ENCODE measurements at regions not wholly inside any gene's neighbourhood (a gene's known extent, or its start where the extent isn't known, plus 50 kb on each side); places are given as distances from the start of the nearest gene placed in this dataset.
A peak's percentile ranks its signal among the peaks of the same experiment; 100 is the strongest.

- no peaks in the 10 kb centered on the region for H4K20me1 ChIP-seq (ENCODE audit: control insufficient read depth, insufficient read depth, low read length, poor library complexity, severe bottlenecking)
- Mint-ChIP-seq H3K27ac (peak overlapping the region; percentile 83), H3K9me3 (ENCODE audit: insufficient read depth) (no peaks in the 10 kb centered on the region), H3K27me3 (no peaks in the 10 kb centered on the region), H3K4me3 (peak overlapping the region; percentile 73), H3K4me1 (peaks cover 29% of the 10 kb centered on the region)
- H3K36me3 ChIP-seq (replicated peaks in 1 of 2; ENCODE audit: control extremely low read depth in 1 of 2, control insufficient read depth in 1 of 2, extremely low read depth in 1 of 2, insufficient read depth in 2 of 2, low read length in 1 of 2) = no peaks in the 10 kb centered on the region
- peaks cover 26 to 30% of the 10 kb centered on the region in 2 donors for H3K4me1 ChIP-seq (ENCODE audit: control insufficient read depth in 2 of 2, insufficient read depth in 2 of 2, low read length in 2 of 2)
- H3K79me2 ChIP-seq (ENCODE audit: control insufficient read depth, insufficient read depth, low read length) = no peaks in the 10 kb centered on the region
- peak overlapping the region; percentile 57 for H3K4me2 ChIP-seq (replicated peaks; ENCODE audit: low read depth, low read length, poor library complexity, severe bottlenecking)
- peak overlapping the region; percentile 59 to 84 for H3K27ac ChIP-seq (ENCODE audit: low read length in 2 of 2)
- POLR2A ChIA-PET = no interaction called here
- H3K9me3 ChIP-seq (ENCODE audit: control extremely low read depth in 1 of 3, control insufficient read depth in 2 of 3, insufficient read depth in 1 of 3, low read length in 2 of 3) = no peaks in the 10 kb centered on the region
- H3K27me3 ChIP-seq (replicated peaks in 1 of 4; ENCODE audit: control extremely low read depth in 1 of 4, control insufficient read depth in 3 of 4, insufficient read depth in 4 of 4, low read length in 3 of 4) = no peaks in the 10 kb centered on the region
- DNase-seq (peak; percentile 73), ATAC-seq (ENCODE audit: low read depth) (peak; percentile 85)
- TF ChIP-seq EZH2 (IDR thresholded peaks at IDR 0.05; ENCODE audit: borderline replicate concordance, insufficient read depth, low read depth, low read length, poor library complexity, severe bottlenecking) (no peak), CTCF (IDR thresholded peaks at IDR 0.05) (no peak)
- peak overlapping the region; percentile 19 for H3K9ac ChIP-seq (ENCODE audit: low read length)
- CTCF ChIA-PET = no interaction called here
- intact Hi-C loops (cut with micrococcal nuclease) = loop anchor here (1.0 kb wide), 1 partner anchor 56 kb away; the partner anchor contains the start of gene DUSP22
- H3K4me3 ChIP-seq (ENCODE audit: control extremely low read depth in 1 of 5, extremely low read depth in 1 of 5, insufficient read depth in 1 of 5, low read depth in 2 of 5, low read length in 4 of 5) = peak overlapping the region in 3 of 5 experiments; percentile 12 to 39 (median 23)
- H2AFZ ChIP-seq (ENCODE audit: insufficient read depth, low read depth, low read length, poor library complexity, severe bottlenecking) = peak overlapping the region; percentile 64
- no CpG with 5 or more reads among the region's 2 CpGs for WGBS (ENCODE audit: insufficient coverage)
Observed at GRCh38 chr6:235763-236360, 56.4 kb upstream of the DUSP22 start.

GRCh38 chr6:236519-236918, 55.8 kb upstream of the DUSP22 start:
- Mint-ChIP-seq H3K9me3 (ENCODE audit: insufficient read depth) (no peaks in the 10 kb centered on the region), H3K27me3 (no peaks in the 10 kb centered on the region), H3K4me3 (peak overlapping the region; percentile 62), H3K4me1 (peaks cover 29% of the 10 kb centered on the region), H3K27ac (peak overlapping the region; percentile 83)
- no peak for DNase-seq
- intact Hi-C loops (cut with micrococcal nuclease) = loop anchor here (1.0 kb wide), 1 partner anchor 56 kb away; the partner anchor contains the start of gene DUSP22
- 92% methylated on average over 5 of the region's 6 CpGs for WGBS (ENCODE audit: insufficient coverage)
- Histone ChIP-seq H3K79me2 (ENCODE audit: control insufficient read depth, insufficient read depth, low read length) (no peaks in the 10 kb centered on the region), H3K9ac (ENCODE audit: low read length) (peak overlapping the region; percentile 19), H3K4me1 (ENCODE audit: control insufficient read depth in 2 of 2, insufficient read depth in 2 of 2, low read length in 2 of 2) (peaks cover 26 to 30% of the 10 kb centered on the region in 2 donors), H3K4me2 (replicated peaks; ENCODE audit: low read depth, low read length, poor library complexity, severe bottlenecking) (peak overlapping the region; percentile 57), H3K27ac (ENCODE audit: low read length in 2 of 2) (peak overlapping the region; percentile 59 to 84), H3K4me3 (ENCODE audit: control extremely low read depth in 1 of 5, extremely low read depth in 1 of 5, insufficient read depth in 1 of 5, low read depth in 2 of 5, low read length in 4 of 5) (no peak overlapping the region), H3K36me3 (replicated peaks in 1 of 2; ENCODE audit: control extremely low read depth in 1 of 2, control insufficient read depth in 1 of 2, extremely low read depth in 1 of 2, insufficient read depth in 2 of 2, low read length in 1 of 2) (no peaks in the 10 kb centered on the region), H2AFZ (ENCODE audit: insufficient read depth, low read depth, low read length, poor library complexity, severe bottlenecking) (peak overlapping the region; percentile 64), H3K27me3 (replicated peaks in 1 of 4; ENCODE audit: control extremely low read depth in 1 of 4, control insufficient read depth in 3 of 4, insufficient read depth in 4 of 4, low read length in 3 of 4) (no peaks in the 10 kb centered on the region), H3K9me3 (ENCODE audit: control extremely low read depth in 1 of 3, control insufficient read depth in 2 of 3, insufficient read depth in 1 of 3, low read length in 2 of 3) (no peaks in the 10 kb centered on the region), H4K20me1 (ENCODE audit: control insufficient read depth, insufficient read depth, low read length, poor library complexity, severe bottlenecking) (no peaks in the 10 kb centered on the region)
- POLR2A ChIA-PET = no interaction called here
- CTCF ChIA-PET = no interaction called here
- no peak for ATAC-seq (ENCODE audit: low read depth)
- TF ChIP-seq CTCF (IDR thresholded peaks at IDR 0.05) (no peak), EZH2 (IDR thresholded peaks at IDR 0.05; ENCODE audit: borderline replicate concordance, insufficient read depth, low read depth, low read length, poor library complexity, severe bottlenecking) (no peak)

All from B cell (primary cell).